Activated T-helper 1 cell treated with anti-CD3 and anti-CD28 coated beads, Interleukin-2, amount 50 U/mL, for 16 hours (primary cell): ENCODE measurements at regions not wholly inside any gene's neighbourhood (a gene's known extent, or its start where the extent isn't known, plus 50 kb on each side); places are given as distances from the start of the nearest gene placed in this dataset.
"Not testable (repeated sequence)": the region's sequence is repeated elsewhere in the genome, so short reads cannot be mapped to it uniquely, and the experiment has no call there.

Experiments used
- DNase-seq, 2 donors: peaks; one replicate each; pipeline ENCODE4 v3.0.0-alpha.2; 2020; ENCODE audit warnings: low read depth in 1 of 2, low spot score in 1 of 2

GRCh38 chr2:144998435-144998834 is 478.5 kb upstream of the ZEB2 start:
- DNase-seq = no peak

GRCh38 chr2:144996225-144996795 is 476.4 kb upstream of the ZEB2 start:
- no peak for DNase-seq

GRCh38 chr2:144995482-144995881 is 475.6 kb upstream of the ZEB2 start:
- no peak for DNase-seq

GRCh38 chr2:144990661-144991060 is 470.7 kb upstream of the ZEB2 start:
- no peak for DNase-seq

GRCh38 chr2:144989579-144990270 is 469.8 kb upstream of the ZEB2 start:
- DNase-seq = no peak

GRCh38 chr2:144988591-144988990 is 468.7 kb upstream of the ZEB2 start:
- DNase-seq = no peak

GRCh38 chr2:144986691-144987090 is 466.8 kb upstream of the ZEB2 start:
- DNase-seq = no peak

GRCh38 chr2:144984038-144984437 is 464.1 kb upstream of the ZEB2 start:
- DNase-seq = no peak

GRCh38 chr2:144983107-144983506 is 463.2 kb upstream of the ZEB2 start:
- no peak for DNase-seq

GRCh38 chr2:144982481-144982880 is 462.6 kb upstream of the ZEB2 start:
- no peak for DNase-seq

- no peak for DNase-seq
Observed at GRCh38 chr2:144975881-144976280, 456.0 kb upstream of the ZEB2 start.

GRCh38 chr2:144972676-144973075 is 452.8 kb upstream of the ZEB2 start:
- no peak for DNase-seq

GRCh38 chr2:144971786-144972335 is 451.9 kb upstream of the ZEB2 start:
- no peak for DNase-seq

- not testable (repeated sequence) for DNase-seq
Observed at GRCh38 chr2:144970410-144970809, 450.5 kb upstream of the ZEB2 start.

- DNase-seq = not testable (repeated sequence)
Observed at GRCh38 chr2:144969564-144969963, 449.6 kb upstream of the ZEB2 start.

- DNase-seq = no peak
Observed at GRCh38 chr2:144967961-144968360, 448.0 kb upstream of the ZEB2 start.

GRCh38 chr2:144965172-144965571 is 445.3 kb upstream of the ZEB2 start:
- no peak for DNase-seq

- no peak for DNase-seq
Observed at GRCh38 chr2:144963031-144963430, 443.1 kb upstream of the ZEB2 start.

GRCh38 chr2:144959416-144959815 is 439.5 kb upstream of the ZEB2 start:
- no peak for DNase-seq

GRCh38 chr2:144950899-144951560 is 431.1 kb upstream of the ZEB2 start:
- DNase-seq = no peak

GRCh38 chr2:144948205-144948855 is 428.4 kb upstream of the ZEB2 start:
- DNase-seq = no peak

- DNase-seq = no peak
Observed at GRCh38 chr2:144947709-144948037, 427.8 kb upstream of the ZEB2 start.
